ENCODE measurements at regions not wholly inside any gene's neighbourhood (a gene's known extent, or its start where the extent isn't known, plus 50 kb on each side); places are given as distances from the start of the nearest gene placed in this dataset.

GRCh38 chr3:13198264-13198879, 125.1 kb upstream of the IQSEC1 start:
- H3K27ac ChIP-seq = no peak overlapping the region
- H3K36me3 ChIP-seq = no peaks in the 10 kb centered on the region
- no peaks in the 10 kb centered on the region for H3K27me3 ChIP-seq
- no peak for TF ChIP-seq CTCF (IDR thresholded peaks at IDR 0.05)
- no peak for DNase-seq
- H3K4me3 ChIP-seq = no peak overlapping the region
- no peaks in the 10 kb centered on the region for H3K4me1 ChIP-seq
- H3K9me3 ChIP-seq = no peaks in the 10 kb centered on the region
- intact Hi-C loops (cut with DNase I) = no loop called here
- no peak overlapping the region for H3K9ac ChIP-seq (ENCODE audit: low read depth in 2 of 2, low read length in 2 of 2)

DNA sequence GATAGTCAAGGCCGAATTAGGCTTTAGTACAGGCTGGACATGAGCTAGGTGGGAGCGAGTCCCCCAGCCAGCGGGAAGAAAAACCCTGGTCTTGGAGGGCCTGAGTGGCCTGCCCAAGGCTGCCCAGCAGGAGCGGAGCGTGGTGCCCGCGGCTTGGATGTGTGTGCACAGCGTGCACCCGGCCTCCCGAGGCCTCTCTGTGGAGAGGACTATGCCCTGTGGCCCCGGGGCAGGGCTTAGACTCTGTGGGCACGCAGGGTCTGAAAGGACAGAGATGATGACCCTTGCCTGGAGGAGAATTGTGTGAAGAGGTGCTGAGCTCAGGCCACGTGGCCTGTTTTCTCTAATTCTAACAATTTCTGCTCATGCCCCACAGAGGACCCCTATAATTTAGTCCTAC, 124.6 kb upstream of the IQSEC1 start:
- intact Hi-C loops (cut with DNase I) = no loop called here
- no peaks in the 10 kb centered on the region for H3K27me3 ChIP-seq
- no peaks in the 10 kb centered on the region for H3K36me3 ChIP-seq
- no peak overlapping the region for H3K9ac ChIP-seq (ENCODE audit: low read depth in 2 of 2, low read length in 2 of 2)
- TF ChIP-seq CTCF (IDR thresholded peaks at IDR 0.05) = no peak
- no peak for DNase-seq
- H3K27ac ChIP-seq = no peak overlapping the region
- no peaks in the 10 kb centered on the region for H3K9me3 ChIP-seq
- no peak overlapping the region for H3K4me3 ChIP-seq
- H3K4me1 ChIP-seq = no peaks in the 10 kb centered on the region

GRCh38 chr3:13197281-13197680, 124.1 kb upstream of the IQSEC1 start:
- no peaks in the 10 kb centered on the region for H3K9me3 ChIP-seq
- no peak overlapping the region for H3K27ac ChIP-seq
- H3K4me3 ChIP-seq = no peak overlapping the region
- H3K36me3 ChIP-seq = no peaks in the 10 kb centered on the region
- no peak for DNase-seq
- no peaks in the 10 kb centered on the region for H3K4me1 ChIP-seq
- H3K9ac ChIP-seq (ENCODE audit: low read depth in 2 of 2, low read length in 2 of 2) = no peak overlapping the region
- intact Hi-C loops (cut with DNase I) = no loop called here
- TF ChIP-seq CTCF (IDR thresholded peaks at IDR 0.05) = no peak
- no peaks in the 10 kb centered on the region for H3K27me3 ChIP-seq

- Histone ChIP-seq H3K9me3 (no peaks in the 10 kb centered on the region), H3K4me3 (no peak overlapping the region), H3K27me3 (no peaks in the 10 kb centered on the region), H3K4me1 (no peaks in the 10 kb centered on the region), H3K27ac (no peak overlapping the region), H3K36me3 (no peaks in the 10 kb centered on the region), H3K9ac (ENCODE audit: low read depth in 2 of 2, low read length in 2 of 2) (no peak overlapping the region)
- no peak for DNase-seq
- no peak for TF ChIP-seq CTCF (IDR thresholded peaks at IDR 0.05)
- intact Hi-C loops (cut with DNase I) = no loop called here
Measured at GRCh38 chr3:13195374-13195773, 122.1 kb upstream of the IQSEC1 start.

DNA sequence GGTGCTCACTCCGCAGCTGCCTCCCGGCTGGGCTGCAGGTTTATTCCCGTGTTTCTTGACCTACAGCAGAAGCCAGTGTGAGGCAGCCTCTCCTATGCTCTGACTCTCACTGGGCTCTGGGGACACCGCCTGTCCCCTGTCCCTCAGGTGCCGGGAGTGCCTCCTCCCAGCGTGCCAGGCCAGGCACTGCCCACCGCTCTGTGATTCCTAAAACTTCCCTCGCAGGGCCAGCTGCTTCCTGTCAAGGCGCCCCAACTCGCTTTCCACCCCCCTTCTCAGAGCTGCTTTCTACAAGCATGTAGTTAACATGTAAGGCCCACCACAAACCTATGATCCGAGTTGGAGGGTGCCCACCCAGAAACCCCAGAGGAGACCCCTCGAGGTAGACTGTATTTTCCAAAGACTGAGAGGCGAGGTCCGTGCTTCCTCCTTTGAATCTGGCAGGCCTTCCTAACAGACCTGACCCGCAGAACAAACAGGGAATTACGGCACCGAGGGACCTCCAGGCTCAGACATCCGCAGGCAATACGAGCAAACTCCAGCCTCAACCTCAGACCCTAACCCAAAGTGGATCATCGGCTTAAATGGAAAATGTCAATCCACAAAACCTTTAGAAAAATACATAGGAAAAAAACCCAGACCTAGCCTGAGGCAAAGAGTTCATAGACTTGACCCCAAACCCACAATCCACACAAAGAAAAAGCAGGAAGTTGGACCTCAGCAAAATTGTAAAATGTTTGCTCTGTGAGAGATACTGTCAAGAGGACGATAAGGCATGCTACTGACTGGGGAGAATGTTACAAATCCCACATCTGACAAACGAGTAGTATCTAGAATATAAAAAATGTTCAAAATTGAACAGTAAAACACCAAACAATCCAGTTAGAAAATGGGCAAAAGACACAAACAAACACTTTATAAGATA, 121.3 kb upstream of the IQSEC1 start:
- intact Hi-C loops (cut with DNase I) = no loop called here

More for the DNA sequence above, 121.3 kb upstream of the IQSEC1 start:
- H3K36me3 ChIP-seq = no peaks in the 10 kb centered on the region
- H3K27me3 ChIP-seq = no peaks in the 10 kb centered on the region
- no peaks in the 10 kb centered on the region for H3K4me1 ChIP-seq
- no peak overlapping the region for H3K4me3 ChIP-seq
- no peak overlapping the region for H3K27ac ChIP-seq
- no peaks in the 10 kb centered on the region for H3K9me3 ChIP-seq
- no peak for DNase-seq
- no peak overlapping the region for H3K9ac ChIP-seq (ENCODE audit: low read depth in 2 of 2, low read length in 2 of 2)
- no peak for TF ChIP-seq CTCF (IDR thresholded peaks at IDR 0.05)
